ENCODE measurements at regions not wholly inside any gene's neighbourhood (a gene's known extent, or its start where the extent isn't known, plus 50 kb on each side); places are given as distances from the start of the nearest gene placed in this dataset.

DNA sequence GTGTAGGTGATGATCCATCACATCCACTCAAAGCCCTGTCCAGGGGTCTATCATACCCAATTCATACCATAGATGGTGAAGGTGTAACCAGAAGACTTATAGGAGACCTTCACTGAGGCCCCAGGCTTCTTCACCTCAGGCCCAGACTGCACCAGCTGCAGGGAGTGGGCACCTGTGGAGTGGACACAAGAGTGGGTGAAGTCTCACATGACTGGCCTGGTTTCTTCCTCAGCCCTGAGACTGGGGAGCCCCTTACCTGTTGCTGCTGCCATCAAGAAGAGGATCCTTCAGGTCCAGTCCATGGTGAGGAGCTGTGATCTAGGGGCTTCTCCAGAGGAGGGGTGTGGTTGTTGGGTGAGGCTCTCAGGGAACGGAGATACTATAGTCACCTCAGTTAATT lies 851.0 kb downstream of the TMEM121 start:
- H3K27me3 ChIP-seq (replicated peaks in 1 of 4; ENCODE audit: control insufficient read depth in 3 of 4, extremely low read depth in 1 of 4, insufficient read depth in 3 of 4, low read length in 3 of 4), result no peaks in the 10 kb centered on the region
- no peak overlapping the region for H3K18ac ChIP-seq (ENCODE audit: extremely low read depth, low read length)
- no peak overlapping the region for H3K14ac ChIP-seq (ENCODE audit: insufficient read length)
- no peak for FAIRE-seq
- no peak overlapping the region for H2BK12ac ChIP-seq (ENCODE audit: low read depth, low read length)
- H4K20me1 ChIP-seq (replicated peaks in 1 of 2; ENCODE audit: control insufficient read depth in 1 of 2, insufficient read depth in 2 of 2, low read length in 2 of 2), result no peaks in the 10 kb centered on the region
- ChIA-PET CTCF (ENCODE audit: partially characterized antibody) (interaction anchor here (0.9 kb wide), 1 partner anchor 93 kb away, joined by 4 read pairs; no protein-coding TSS in a partner anchor), POLR2A (ENCODE audit: partially characterized antibody) (no interaction called here)
- no peak overlapping the region for H2AK5ac ChIP-seq (ENCODE audit: low read depth, low read length)
- H4K5ac ChIP-seq (ENCODE audit: insufficient read length, low read depth, low read length), result no peak overlapping the region
- DNase-seq (ENCODE audit: low read depth in 1 of 2, low spot score in 2 of 2), result no peak
- no peak overlapping the region for H3K56ac ChIP-seq (replicated peaks; ENCODE audit: insufficient read length, low read depth, low read length)
- no peak overlapping the region for H3K4ac ChIP-seq (replicated peaks; ENCODE audit: insufficient read length, low read depth, low read length)
- no peak overlapping the region for H4K8ac ChIP-seq (ENCODE audit: extremely low read depth, insufficient read depth, low read length)
- no peak overlapping the region for H3K23ac ChIP-seq (ENCODE audit: insufficient read length)
- no peak overlapping the region for H2BK15ac ChIP-seq (ENCODE audit: low read length)
- H3K4me3 ChIP-seq (ENCODE audit: extremely low read depth in 1 of 4, insufficient read depth in 2 of 4, low read depth in 3 of 4, low read length in 4 of 4), result no peak overlapping the region
- H4K91ac ChIP-seq (replicated peaks; ENCODE audit: insufficient read length, low read length), result no peak overlapping the region
- no peaks in the 10 kb centered on the region for H3K36me3 ChIP-seq (ENCODE audit: control insufficient read depth in 2 of 4, insufficient read depth in 4 of 4, low read length in 3 of 4)
- H2BK120ac ChIP-seq (replicated peaks; ENCODE audit: low read depth, low read length), result no peak overlapping the region
- no peaks in the 10 kb centered on the region for H3K23me2 ChIP-seq (ENCODE audit: low read depth, low read length)
- no peak overlapping the region for H2AFZ ChIP-seq (ENCODE audit: low read length)
- H2BK20ac ChIP-seq (ENCODE audit: low read length), result no peak overlapping the region
- no peak overlapping the region for H3K4me2 ChIP-seq (ENCODE audit: insufficient read depth in 1 of 2, low read depth in 2 of 2, low read length in 2 of 2)
- no peak overlapping the region for H2BK5ac ChIP-seq (ENCODE audit: low read depth, low read length)
- no peak overlapping the region for H3K9ac ChIP-seq (replicated peaks in 1 of 4; ENCODE audit: extremely low read depth in 1 of 4, low read depth in 3 of 4, low read length in 3 of 4)
- H3K79me2 ChIP-seq (ENCODE audit: control insufficient read depth in 1 of 2, insufficient read depth in 2 of 2, low read length in 2 of 2), result no peaks in the 10 kb centered on the region
- H3K79me1 ChIP-seq (ENCODE audit: low read depth, low read length), result no peaks in the 10 kb centered on the region
- H3K27ac ChIP-seq (ENCODE audit: low read depth, low read length), result no peak overlapping the region
- peaks cover 76 to 94% of the 10 kb centered on the region in 2 experiments for H3K9me3 ChIP-seq (ENCODE audit: insufficient read depth in 2 of 2, low read depth in 1 of 2, low read length in 1 of 2)
- H3K4me1 ChIP-seq (replicated peaks in 1 of 4; ENCODE audit: control insufficient read depth in 3 of 4, insufficient read depth in 4 of 4, low read length in 3 of 4), result no peaks in the 10 kb centered on the region
- WGBS, 2 experiments (ENCODE audit: extremely low coverage in 1 of 2, insufficient coverage in 1 of 2, insufficient read length in 1 of 2, insufficient replicate concordance in 2 of 2, low coverage in 1 of 2, low lambda C conversion rate in 2 of 2, missing lambda C conversion rate in 1 of 2), result 88% methylated on average over 1 of the region's 1 CpG; no CpG with 5 or more reads in 1 of the 2 experiments
- no peak for TF ChIP-seq GABPA (IDR thresholded peaks at IDR 0.05; ENCODE audit: borderline replicate concordance, insufficient read depth, low read length)
- TF ChIP-seq KDM4A (IDR thresholded peaks at IDR 0.05; ENCODE audit: low read depth, low read length, severe bottlenecking), result no peak
- TF ChIP-seq CHD2 (IDR thresholded peaks at IDR 0.05; ENCODE audit: low read length), result no peak

All from H1 (cell line).